ENCODE measurements at regions not wholly inside any gene's neighbourhood (a gene's known extent, or its start where the extent isn't known, plus 50 kb on each side); places are given as distances from the start of the nearest gene placed in this dataset.

GRCh38 chr5:174313615-174314014 is 268.1 kb downstream of the NSG2 start:
- no peak for FAIRE-seq
- ATAC-seq: no peak
- H3K9me3 ChIP-seq (replicated peaks; ENCODE audit: control insufficient read depth, insufficient read depth, low read length): no peaks in the 10 kb centered on the region
- no peak overlapping the region for H3K27ac ChIP-seq (ENCODE audit: control insufficient read depth, insufficient read depth)
- no TSS peak for BruUV-seq (replicated peaks)
- H3K9ac ChIP-seq (ENCODE audit: control insufficient read depth, insufficient read depth, low read length): no peak overlapping the region
- no peak for TF ChIP-seq BCL3 (IDR thresholded peaks at IDR 0.05; ENCODE audit: borderline replicate concordance, insufficient read depth, low read depth, low read length, poor library complexity, severe bottlenecking)
- TF ChIP-seq NBN (IDR thresholded peaks at IDR 0.05): no peak
- TF ChIP-seq CEBPB (IDR thresholded peaks at IDR 0.05; ENCODE audit: borderline replicate concordance in 1 of 2, low read depth in 2 of 2, low read length in 2 of 2): no peak
- TF ChIP-seq FOS (IDR thresholded peaks at IDR 0.05; ENCODE audit: borderline replicate concordance, extremely low read depth, insufficient read length): no peak
- no peak for TF ChIP-seq MYB (IDR thresholded peaks at IDR 0.05; ENCODE audit: borderline replicate concordance, low read depth, low read length)
- TF ChIP-seq CBX3 (IDR thresholded peaks at IDR 0.05; ENCODE audit: borderline replicate concordance, low read depth): no peak
- CTCF ChIA-PET: interaction anchor here (1.3 to 1.8 kb wide), 3 partner anchors 268 to 735 kb away, joined by 3 to 5 read pairs (median 5); partner anchors contain the start of genes BOD1 and NSG2
- H3K36me3 ChIP-seq (ENCODE audit: control insufficient read depth in 2 of 2, insufficient read depth in 2 of 2, low read length in 1 of 2): no peaks in the 10 kb centered on the region
- H3K4me1 ChIP-seq (ENCODE audit: control insufficient read depth, insufficient read depth, low read length): no peaks in the 10 kb centered on the region
- SMC1A ChIA-PET (ENCODE audit: uncharacterized antibody, unreplicated experiment): interaction anchor here (1.6 kb wide), 1 partner anchor 10 kb away, joined by 3 read pairs; no protein-coding TSS in a partner anchor
- H4K20me1 ChIP-seq (ENCODE audit: control insufficient read depth, insufficient read depth): no peaks in the 10 kb centered on the region
- peaks cover 0 to 2% of the 10 kb centered on the region in 2 experiments; a peak in 2 of 4 replicates for H3K27me3 ChIP-seq (replicated peaks in 1 of 2; ENCODE audit: control insufficient read depth in 2 of 2, insufficient read depth in 2 of 2, low read length in 1 of 2)
- H3K79me2 ChIP-seq (ENCODE audit: control insufficient read depth, insufficient read depth, low read length): no peaks in the 10 kb centered on the region
- DNase-seq (ENCODE audit: low read depth, low spot score): no peak
- no peak overlapping the region for H2AFZ ChIP-seq (ENCODE audit: control insufficient read depth, low read depth, low read length)
- WGBS (ENCODE audit: insufficient coverage, insufficient replicate concordance, low lambda C conversion rate, missing lambda C conversion rate): 25% methylated on average over 5 of the region's 5 CpGs
- RAD21 ChIA-PET (ENCODE audit: unreplicated experiment): no interaction called here
- no peak overlapping the region for H3K4me3 ChIP-seq
- intact Hi-C loops (cut with micrococcal nuclease; ENCODE audit: unreplicated experiment) (loop anchor here (2.0 kb wide), 1 partner anchor 695 kb away; no protein-coding TSS in a partner anchor), in situ Hi-C loops (cut with MboI) (no loop called here)
- no peak overlapping the region for H3K4me2 ChIP-seq (ENCODE audit: control insufficient read depth, insufficient read depth)
- POLR2A ChIA-PET: no interaction called here

All from GM12878 (cell line).